22Rv1 (cell line): ENCODE measurements at regions not wholly inside any gene's neighbourhood (a gene's known extent, or its start where the extent isn't known, plus 50 kb on each side); places are given as distances from the start of the nearest gene placed in this dataset.

Experiments
- CTCF ChIP-seq: fragments of 450-650 bp; IDR thresholded peaks from 2 replicates; pipeline ENCODE4 v1.5.1; 2017; ENCODE audit warnings: mild to moderate bottlenecking
- ZFX ChIP-seq: fragments of 450-650 bp; IDR thresholded peaks from 2 replicates; pipeline ENCODE4 v1.6.1; 2017; ENCODE audit warnings: antibody characterized with exemption, borderline replicate concordance

GRCh38 chr17:71071837-71072236 is 902.5 kb downstream of the KCNJ2 start:
- TF ChIP-seq CTCF = no peak
- no peak for TF ChIP-seq ZFX
